RWPE2 (cell line): ENCODE measurements at regions not wholly inside any gene's neighbourhood (a gene's known extent, or its start where the extent isn't known, plus 50 kb on each side); places are given as distances from the start of the nearest gene placed in this dataset.

ENCODE experiments used
- ATAC-seq: fragments of 200-7000 bp; cut with Tn5 transposase; 3 replicates; pipeline ENCODE4 v1.9.1; 2021; ENCODE audit warnings: low read depth
- DNase-seq: peaks from one replicate; pipeline ENCODE4 v3.0.0-alpha.2; 2020; ENCODE audit warnings: low spot score
- H3K27ac ChIP-seq: fragments of 450-650 bp; 2 replicates; pipeline ENCODE4 v1.5.1; 2017; ENCODE audit warnings: mild to moderate bottlenecking; ENCODE audit not compliant: poor library complexity, severe bottlenecking
- H3K27me3 ChIP-seq: fragments of 250-450 bp; sonication (Bioruptor Pico); 2 replicates; pipeline ENCODE4 v1.5.1; 2021; ENCODE audit warnings: mild to moderate bottlenecking, moderate library complexity; ENCODE audit not compliant: insufficient read depth, poor library complexity, severe bottlenecking
- H3K36me3 ChIP-seq: fragments of 250-450 bp; sonication (Bioruptor Pico); 2 replicates; pipeline ENCODE4 v1.5.1; 2020; ENCODE audit warnings: low read depth, mild to moderate bottlenecking, moderate library complexity
- H3K4me1 ChIP-seq: fragments of 250-450 bp; sonication (Bioruptor Pico); 2 replicates; pipeline ENCODE4 v1.5.1; 2021; ENCODE audit warnings: mild to moderate bottlenecking, moderate library complexity; ENCODE audit not compliant: insufficient read depth, poor library complexity, severe bottlenecking
- H3K4me3 ChIP-seq: fragments of 250-450 bp; sonication (Bioruptor Pico); 2 replicates; pipeline ENCODE4 v1.5.1; 2021; ENCODE audit warnings: mild to moderate bottlenecking, moderate library complexity; ENCODE audit not compliant: severe bottlenecking
- H3K9me3 ChIP-seq: fragments of 250-450 bp; sonication (Bioruptor Pico); 2 replicates; pipeline ENCODE4 v1.5.1; 2021; ENCODE audit warnings: mild to moderate bottlenecking, moderate library complexity; ENCODE audit not compliant: severe bottlenecking
- TF ChIP-seq, protein P1 (sequence below): fragments of 450-650 bp; IDR thresholded peaks from one replicate; pipeline ENCODE4 v1.5.1; 2017; ENCODE audit warnings: mild to moderate bottlenecking, moderate library complexity; ENCODE audit not compliant: poor library complexity, severe bottlenecking

DNA sequence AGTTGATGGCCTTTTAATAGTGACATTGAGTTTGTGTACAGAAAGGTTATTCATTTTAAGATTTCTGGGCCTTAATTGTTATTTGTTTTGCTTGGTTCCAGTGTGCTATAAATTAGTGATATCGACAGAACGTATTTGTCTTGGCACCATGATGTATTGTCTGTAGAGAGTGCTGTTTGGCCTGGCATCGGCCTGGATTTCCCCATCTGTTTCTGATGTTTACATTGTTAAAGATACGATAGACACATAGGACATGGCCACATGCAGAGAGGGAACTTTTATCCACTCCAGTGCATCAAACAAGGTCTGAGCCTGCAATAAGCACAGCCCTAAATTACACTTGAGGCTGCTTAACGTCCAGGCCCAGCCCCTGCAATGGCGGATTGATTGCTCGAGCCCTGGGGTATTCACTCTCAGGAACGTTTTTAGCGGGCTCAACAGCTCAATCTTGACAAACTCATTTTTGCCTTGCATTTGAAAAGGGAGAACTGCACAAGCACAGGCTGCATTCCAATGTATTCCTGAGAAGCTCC, 144.7 kb downstream of the SLC4A3 start:
- no peaks in the 10 kb centered on the region for H3K4me1 ChIP-seq
- H3K27ac ChIP-seq: no peak overlapping the region
- no peak for ATAC-seq
- no peak overlapping the region for H3K4me3 ChIP-seq
- H3K27me3 ChIP-seq: no peaks in the 10 kb centered on the region
- no peaks in the 10 kb centered on the region for H3K9me3 ChIP-seq
- TF ChIP-seq, protein P1, sequence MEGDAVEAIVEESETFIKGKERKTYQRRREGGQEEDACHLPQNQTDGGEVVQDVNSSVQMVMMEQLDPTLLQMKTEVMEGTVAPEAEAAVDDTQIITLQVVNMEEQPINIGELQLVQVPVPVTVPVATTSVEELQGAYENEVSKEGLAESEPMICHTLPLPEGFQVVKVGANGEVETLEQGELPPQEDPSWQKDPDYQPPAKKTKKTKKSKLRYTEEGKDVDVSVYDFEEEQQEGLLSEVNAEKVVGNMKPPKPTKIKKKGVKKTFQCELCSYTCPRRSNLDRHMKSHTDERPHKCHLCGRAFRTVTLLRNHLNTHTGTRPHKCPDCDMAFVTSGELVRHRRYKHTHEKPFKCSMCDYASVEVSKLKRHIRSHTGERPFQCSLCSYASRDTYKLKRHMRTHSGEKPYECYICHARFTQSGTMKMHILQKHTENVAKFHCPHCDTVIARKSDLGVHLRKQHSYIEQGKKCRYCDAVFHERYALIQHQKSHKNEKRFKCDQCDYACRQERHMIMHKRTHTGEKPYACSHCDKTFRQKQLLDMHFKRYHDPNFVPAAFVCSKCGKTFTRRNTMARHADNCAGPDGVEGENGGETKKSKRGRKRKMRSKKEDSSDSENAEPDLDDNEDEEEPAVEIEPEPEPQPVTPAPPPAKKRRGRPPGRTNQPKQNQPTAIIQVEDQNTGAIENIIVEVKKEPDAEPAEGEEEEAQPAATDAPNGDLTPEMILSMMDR: no peak
- H3K36me3 ChIP-seq: no peaks in the 10 kb centered on the region
- DNase-seq: no peak

DNA sequence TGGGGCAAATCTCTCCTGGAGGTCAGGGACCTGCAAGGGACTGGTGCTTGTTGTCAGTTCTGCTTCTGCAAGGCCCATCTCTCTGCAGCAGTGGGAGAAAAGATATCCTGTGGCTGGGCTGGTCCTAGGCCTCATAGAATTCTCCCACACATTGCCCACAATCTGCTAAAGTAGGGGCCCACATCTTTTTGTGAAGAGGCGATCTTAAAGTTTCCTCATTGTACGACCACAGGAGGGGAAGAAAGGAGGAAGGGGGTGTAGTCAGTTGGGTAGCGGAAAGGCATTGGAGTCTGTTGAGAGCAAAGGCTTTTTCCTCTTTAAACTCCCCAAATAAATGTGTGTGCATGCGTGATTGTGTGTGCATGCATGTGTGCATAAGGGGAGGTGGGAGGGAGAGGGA, 145.3 kb downstream of the SLC4A3 start:
- Histone ChIP-seq H3K36me3 (no peaks in the 10 kb centered on the region), H3K27ac (no peak overlapping the region), H3K4me3 (no peak overlapping the region), H3K4me1 (no peaks in the 10 kb centered on the region), H3K27me3 (no peaks in the 10 kb centered on the region), H3K9me3 (no peaks in the 10 kb centered on the region)
- DNase-seq: no peak
- TF ChIP-seq, protein P1: no peak
- ATAC-seq: no peak

DNA sequence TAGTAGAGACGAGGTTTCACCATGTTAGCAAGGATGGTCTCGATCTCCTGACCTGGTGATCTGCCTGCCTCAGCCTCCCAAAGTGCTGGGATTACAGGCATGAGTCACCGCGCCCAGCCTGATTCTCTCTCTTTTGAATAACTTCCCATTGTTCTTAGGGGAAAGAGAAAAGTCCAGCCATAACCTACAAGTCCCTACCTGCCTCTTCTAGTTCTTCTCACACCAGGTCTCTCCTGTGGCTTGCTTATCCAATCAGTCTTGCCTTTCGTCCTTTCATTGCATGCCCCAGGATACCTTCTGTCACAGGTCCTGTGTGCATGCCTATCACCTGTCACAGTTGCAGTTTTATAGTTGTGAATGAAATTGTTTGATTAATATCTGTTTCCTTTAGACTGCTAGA, 148.1 kb downstream of the SLC4A3 start:
- H3K4me1 ChIP-seq: no peaks in the 10 kb centered on the region
- ATAC-seq (no peak), DNase-seq (no peak)
- no peaks in the 10 kb centered on the region for H3K9me3 ChIP-seq
- no peaks in the 10 kb centered on the region for H3K27me3 ChIP-seq
- TF ChIP-seq, protein P1: no peak
- H3K27ac ChIP-seq: no peak overlapping the region
- H3K36me3 ChIP-seq: no peaks in the 10 kb centered on the region
- H3K4me3 ChIP-seq: no peak overlapping the region

DNA sequence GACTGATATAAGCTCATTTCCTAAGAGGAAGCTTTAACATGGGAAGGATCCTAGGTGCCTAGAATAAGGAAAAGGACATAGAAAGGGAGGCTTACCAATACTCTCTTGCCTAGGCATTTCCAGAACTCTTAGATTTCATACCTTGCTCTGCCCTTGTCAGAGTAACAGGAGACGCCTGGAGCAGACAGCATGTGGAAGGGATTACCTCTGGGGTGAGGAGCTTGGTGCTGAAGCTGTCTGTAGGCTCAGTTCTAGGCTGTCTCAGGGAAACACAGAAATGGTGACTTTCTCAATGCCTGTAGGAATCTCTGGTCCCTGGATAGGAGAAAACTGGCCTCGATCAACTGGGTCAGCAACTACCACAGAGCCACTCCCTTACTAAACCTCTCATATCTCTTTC, 150.0 kb downstream of the SLC4A3 start:
- Histone ChIP-seq H3K27ac (no peak overlapping the region), H3K4me1 (no peaks in the 10 kb centered on the region), H3K9me3 (no peaks in the 10 kb centered on the region), H3K4me3 (no peak overlapping the region), H3K27me3 (no peaks in the 10 kb centered on the region), H3K36me3 (no peaks in the 10 kb centered on the region)
- ATAC-seq (no peak), DNase-seq (no peak)
- TF ChIP-seq, protein P1: no peak

DNA sequence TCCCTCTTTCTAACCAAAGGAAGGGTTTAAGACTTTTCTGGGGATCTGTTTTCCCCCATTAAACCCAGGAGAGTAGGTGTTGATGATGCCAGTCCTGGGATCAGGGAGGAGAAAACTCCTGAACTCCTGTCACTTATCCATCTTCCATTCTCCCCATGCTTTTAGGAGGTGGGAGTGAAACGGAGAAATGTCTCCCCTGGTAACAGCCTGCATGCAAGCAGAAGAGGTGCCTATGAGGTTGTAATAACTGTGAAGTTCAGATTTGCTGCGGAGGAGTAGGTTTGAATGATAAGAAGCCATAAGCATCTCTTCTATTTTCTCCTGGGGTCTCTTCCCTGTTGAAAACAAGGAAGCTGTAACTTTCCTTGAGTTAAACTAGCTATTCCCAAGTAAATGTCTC, 150.8 kb downstream of the SLC4A3 start:
- Histone ChIP-seq H3K4me3 (no peak overlapping the region), H3K27me3 (no peaks in the 10 kb centered on the region), H3K4me1 (no peaks in the 10 kb centered on the region), H3K36me3 (no peaks in the 10 kb centered on the region), H3K9me3 (no peaks in the 10 kb centered on the region), H3K27ac (no peak overlapping the region)
- ATAC-seq (no peak), DNase-seq (no peak)
- TF ChIP-seq, protein P1: no peak
